COLO829 (cell line): ENCODE measurements at regions not wholly inside any gene's neighbourhood (a gene's known extent, or its start where the extent isn't known, plus 50 kb on each side); places are given as distances from the start of the nearest gene placed in this dataset.
A peak's percentile ranks its signal among the peaks of the same experiment; 100 is the strongest.

Source experiments
- DNase-seq: peaks from one replicate; pipeline ENCODE4 v3.0.0; 2012; ENCODE audit warnings: low spot score

DNA sequence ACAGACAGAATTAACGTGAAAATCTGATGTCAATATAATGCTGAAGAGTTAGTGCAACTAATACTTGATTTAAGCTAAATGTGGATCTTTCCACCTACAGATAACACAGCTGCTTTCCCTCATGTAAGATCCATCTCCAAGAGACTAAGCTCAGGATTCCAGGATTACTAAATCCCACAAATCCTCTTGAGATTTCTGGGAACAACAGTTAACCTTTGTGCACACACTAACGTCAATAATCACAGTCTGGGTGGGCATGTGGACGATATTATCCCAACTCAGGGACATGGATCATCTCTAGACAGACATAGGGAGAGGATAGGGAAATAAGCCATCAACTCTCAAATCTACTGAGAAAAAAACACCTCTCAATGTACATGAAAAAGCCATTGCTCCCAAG lies 432.6 kb downstream of the SATB2 start:
- DNase-seq, result no peak

GRCh38 chr2:199024224-199024623 lies 433.5 kb downstream of the SATB2 start:
- no peak for DNase-seq

- DNase-seq, result peak; percentile 15
Measured at GRCh38 chr2:199019898-199020507, 437.7 kb downstream of the SATB2 start.

DNA sequence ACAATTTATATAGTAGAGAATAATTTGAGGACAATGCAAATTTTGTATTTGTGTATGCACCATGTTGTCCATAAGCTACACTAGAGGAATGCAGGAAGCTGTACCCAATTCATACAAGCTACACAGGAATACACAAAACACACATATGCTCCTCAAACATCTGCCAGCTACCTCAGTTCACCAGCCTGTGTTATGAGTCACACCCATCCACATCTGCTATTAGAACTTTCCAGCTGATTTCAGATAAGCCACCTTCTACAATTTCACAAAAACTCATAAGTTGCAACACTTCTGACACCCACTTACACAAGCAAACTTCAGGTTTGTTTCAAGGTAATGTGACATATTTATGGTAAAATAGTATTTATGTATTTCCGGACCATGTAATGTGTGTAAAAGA lies 438.9 kb downstream of the SATB2 start:
- DNase-seq, result no peak

- DNase-seq, result no peak
Measured at GRCh38 chr2:199015072-199015471, 442.7 kb downstream of the SATB2 start.

DNA sequence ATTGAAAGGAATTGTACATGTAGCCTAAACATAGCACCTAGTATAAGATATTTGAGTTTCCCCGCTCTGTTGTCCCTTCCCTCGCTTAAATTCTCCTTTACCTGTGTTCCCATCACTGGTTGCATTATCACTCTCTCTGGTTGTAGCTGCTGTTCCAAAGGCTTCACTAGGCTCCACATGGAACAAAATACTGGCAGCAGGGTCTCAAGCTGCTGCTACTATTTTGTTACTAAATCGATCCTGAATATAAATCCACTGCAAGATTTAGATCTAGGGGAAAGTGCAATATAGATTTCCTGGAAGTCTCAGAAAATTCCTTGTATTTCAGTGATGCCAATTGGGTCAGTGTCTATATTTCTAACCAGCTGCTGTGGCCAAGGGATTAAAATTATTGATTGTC lies 443.5 kb downstream of the SATB2 start:
- no peak for DNase-seq

DNA sequence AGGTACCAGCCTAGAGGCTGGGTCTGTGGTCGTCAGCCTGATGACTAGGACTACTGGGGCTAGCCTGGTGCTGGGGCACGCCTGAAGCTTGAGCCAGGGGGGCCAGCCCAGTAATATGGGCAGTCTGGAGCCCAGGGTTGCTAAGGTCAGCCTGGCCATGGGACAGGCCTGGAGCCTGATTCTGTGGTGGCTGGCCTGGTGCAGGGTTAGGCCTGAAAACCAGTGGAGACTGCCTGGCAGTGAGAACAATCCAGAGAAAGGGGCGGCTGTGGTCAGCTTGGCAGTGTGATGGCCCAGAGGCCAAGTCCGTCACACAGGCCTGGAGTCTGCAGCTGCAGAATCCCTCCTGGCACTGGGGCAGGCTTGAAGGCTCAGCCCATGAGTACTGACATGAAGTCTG lies 445.8 kb downstream of the SATB2 start:
- no peak for DNase-seq

DNA sequence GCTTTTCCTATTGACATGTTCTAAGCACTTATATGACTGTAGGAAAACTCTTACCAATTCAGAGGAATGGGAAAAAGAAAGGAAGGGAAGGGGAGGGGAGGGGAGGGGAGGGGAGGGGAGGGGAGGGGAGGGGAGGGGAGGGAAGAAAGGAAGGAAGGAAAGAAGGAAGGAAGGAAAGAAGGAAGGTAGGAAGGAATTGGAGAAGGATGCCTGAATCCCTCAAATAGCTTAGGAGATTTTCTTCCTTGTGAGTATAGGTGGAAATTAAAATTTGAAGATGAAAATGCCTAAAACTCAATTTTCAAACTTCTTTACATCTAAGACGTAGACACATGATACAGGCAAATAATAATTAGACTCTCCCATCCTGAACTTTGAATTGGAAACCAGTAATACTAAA lies 463.1 kb downstream of the SATB2 start:
- no peak for DNase-seq

- DNase-seq, result no peak
Measured at GRCh38 chr2:198991431-198991830, 466.3 kb downstream of the SATB2 start.

GRCh38 chr2:198975779-198976178 lies 482.0 kb downstream of the SATB2 start:
- no peak for DNase-seq

DNA sequence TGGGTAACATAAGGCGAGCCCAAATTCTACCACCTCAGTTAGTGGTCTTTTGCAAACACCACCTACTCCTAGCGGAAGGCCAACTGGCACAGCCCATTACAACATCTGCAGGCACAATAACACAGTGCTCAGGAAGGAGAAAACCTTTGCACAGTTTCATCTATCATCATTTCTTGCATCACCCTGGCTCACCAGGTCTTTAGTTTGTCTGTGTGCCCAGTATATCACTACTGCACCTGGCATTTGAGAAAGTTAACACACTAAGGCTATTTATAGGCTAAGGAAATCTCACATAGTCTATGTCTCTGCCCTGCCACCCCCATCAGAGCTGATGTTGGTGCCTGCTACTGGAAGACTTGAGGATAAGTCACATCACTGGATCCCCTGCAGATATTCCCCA lies 484.0 kb downstream of the SATB2 start:
- no peak for DNase-seq

DNA sequence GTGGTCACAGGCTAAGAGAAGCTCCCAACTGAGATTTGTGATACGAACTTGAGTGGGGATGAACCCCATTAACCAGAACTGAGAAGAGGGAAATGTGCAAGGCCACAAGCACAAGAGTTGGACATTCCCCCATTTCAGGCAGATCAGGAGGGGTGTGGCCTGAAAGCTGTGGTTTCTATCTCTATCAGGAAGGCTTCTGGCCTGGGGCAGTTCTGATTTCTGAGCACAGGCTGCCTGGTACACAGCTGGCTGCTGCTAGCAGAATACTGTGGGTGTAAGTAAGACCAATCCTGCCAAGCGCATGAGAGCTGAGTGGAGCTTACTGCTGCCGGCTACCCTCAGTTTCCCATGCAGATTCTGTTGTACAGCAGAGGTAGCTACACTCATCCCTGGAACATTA lies 484.6 kb downstream of the SATB2 start:
- no peak for DNase-seq

DNA sequence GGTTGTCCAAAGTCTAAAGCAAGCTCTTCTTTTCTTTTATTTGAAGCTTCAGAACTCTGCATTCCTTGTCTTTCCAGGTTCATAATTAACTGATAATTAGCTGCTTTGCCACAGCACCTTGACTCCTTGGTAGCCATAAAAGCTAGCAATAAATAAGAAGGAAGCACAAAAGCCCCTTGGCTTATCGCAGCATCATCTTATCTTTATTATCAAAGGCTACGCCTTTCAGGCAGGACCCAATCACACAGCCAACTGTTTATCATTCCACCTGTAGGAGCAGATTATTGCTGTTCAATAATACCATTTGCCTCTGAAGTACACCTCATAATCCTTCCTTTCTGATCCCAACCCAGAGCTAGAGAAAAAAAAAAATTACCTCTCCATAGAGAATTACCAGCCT lies 489.2 kb downstream of the SATB2 start:
- DNase-seq, result no peak

DNA sequence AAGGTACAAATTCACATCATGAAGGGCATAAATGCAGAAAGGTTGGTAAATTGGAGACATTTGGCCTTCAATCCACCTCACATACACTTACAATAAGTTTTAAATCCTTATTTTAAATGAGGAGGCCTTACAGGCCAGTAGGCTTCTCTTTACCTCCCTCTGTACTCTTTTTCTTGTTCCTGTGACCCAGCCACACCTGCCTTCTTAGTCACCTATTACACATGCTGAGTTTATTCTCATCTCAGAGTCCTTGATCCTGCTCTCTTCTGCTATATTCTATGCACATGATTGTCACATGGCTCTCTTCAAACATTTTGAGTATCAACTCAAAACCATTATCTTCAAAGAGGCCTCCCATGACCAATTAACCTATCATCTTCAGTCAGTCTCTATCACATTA lies 491.5 kb downstream of the SATB2 start:
- DNase-seq, result no peak

- no peak for DNase-seq
Measured at GRCh38 chr2:198961547-198961946, 496.2 kb downstream of the SATB2 start.

DNA sequence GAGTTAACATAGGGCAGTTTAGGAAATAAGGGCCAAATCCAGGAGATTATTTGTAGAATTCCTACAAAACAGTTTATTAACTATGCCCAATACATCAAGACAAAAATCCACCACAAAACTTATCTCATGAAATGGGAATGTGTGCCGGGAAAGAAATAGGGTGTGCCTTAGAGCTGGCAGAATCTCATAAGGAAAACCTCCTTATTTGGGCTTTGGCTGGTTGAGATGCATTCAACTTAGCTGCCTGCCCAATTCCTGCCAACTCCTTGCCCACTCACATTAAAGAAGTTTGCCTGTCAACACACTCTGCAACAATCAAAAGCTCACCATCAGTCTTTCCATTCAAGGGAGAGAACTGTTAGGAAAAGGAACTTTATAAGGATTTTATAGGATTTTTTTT lies 500.6 kb downstream of the SATB2 start:
- no peak for DNase-seq

DNA sequence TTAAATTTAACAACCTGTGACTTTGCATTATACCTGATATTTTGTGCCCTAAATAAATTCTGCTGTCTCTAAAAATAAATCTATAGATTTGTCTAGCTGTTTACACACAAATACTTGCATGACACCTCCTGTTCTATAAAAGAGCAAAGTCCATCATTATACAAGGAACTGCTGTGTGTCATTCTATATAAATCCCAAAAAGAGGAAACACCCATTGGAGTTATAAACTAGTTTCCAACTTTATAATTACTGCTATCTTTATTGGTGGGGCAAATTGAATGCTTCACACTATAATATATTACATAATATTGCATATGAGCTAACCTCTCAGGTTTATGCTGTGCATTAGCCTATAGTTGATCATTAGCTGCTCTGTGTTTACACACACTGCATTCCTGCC lies 504.4 kb downstream of the SATB2 start:
- DNase-seq, result no peak

GRCh38 chr2:198950803-198951202 lies 506.9 kb downstream of the SATB2 start:
- no peak for DNase-seq

GRCh38 chr2:198945496-198945895 lies 512.2 kb downstream of the SATB2 start:
- no peak for DNase-seq

DNA sequence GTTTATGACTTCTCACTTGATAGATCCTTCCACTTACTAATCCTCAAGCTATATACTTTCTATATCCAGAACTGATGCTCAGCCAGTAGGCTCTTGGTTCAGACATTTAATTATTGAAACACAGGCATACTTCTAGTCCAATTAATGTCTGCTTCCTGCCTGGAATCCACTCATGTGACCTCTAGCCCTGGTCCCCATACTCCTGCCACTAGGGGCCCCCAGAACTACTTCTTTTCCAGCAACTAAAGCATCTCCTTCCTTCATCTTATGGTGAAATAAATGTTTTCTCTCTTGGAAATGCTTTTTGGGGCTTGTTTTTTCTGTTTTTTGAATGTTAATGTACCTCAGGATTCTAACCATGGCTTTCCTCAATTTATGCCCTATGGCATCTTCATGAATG lies 527.6 kb downstream of the SATB2 start:
- DNase-seq, result no peak

DNA sequence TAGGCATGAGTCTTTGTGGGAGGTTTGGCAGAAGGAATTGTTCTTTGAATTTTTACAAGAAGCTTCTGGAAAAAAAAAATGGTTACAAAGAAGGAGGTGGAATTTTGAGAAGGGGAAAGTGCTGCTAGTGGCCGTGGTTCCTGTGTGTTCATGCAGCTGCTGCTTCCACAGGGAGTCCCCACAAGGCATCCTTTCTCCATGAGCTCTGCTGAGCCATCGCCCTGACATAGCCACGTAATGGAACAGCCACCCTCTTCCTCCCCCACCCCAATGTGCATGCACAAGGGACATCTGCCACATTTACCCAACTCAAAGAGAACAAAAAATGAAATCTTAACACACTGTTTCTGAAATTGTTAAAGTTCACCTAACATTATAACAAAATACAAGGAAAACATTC lies 529.7 kb downstream of the SATB2 start:
- DNase-seq, result no peak

- no peak for DNase-seq
Measured at GRCh38 chr2:198917926-198918720, 539.6 kb downstream of the SATB2 start.

GRCh38 chr2:198917275-198917674 lies 540.5 kb downstream of the SATB2 start:
- DNase-seq, result no peak

- no peak for DNase-seq
Measured at GRCh38 chr2:198916548-198917080, 541.1 kb downstream of the SATB2 start.
